ENCODE measurements at regions not wholly inside any gene's neighbourhood (a gene's known extent, or its start where the extent isn't known, plus 50 kb on each side); places are given as distances from the start of the nearest gene placed in this dataset.

- no peak for TF ChIP-seq CTCF (IDR thresholded peaks at IDR 0.05)
- TF ChIP-seq POLR2A (IDR thresholded peaks at IDR 0.05): no peak
Measured at GRCh38 chr1:80048716-80049115, 1042.2 kb upstream of the ADGRL4 start.
